GM12878 (cell line): ENCODE measurements at regions not wholly inside any gene's neighbourhood (a gene's known extent, or its start where the extent isn't known, plus 50 kb on each side); places are given as distances from the start of the nearest gene placed in this dataset.

Experiments used
- ATAC-seq: fragments of 200-7000 bp; cut with Tn5 transposase; 3 replicates; pipeline ENCODE4 v1.9.1; 2020; ENCODE audit warnings: mild to moderate bottlenecking, moderate library complexity
- BruUV-seq: library from RNA; stranded (reverse); fragments of 400-500 nt; replicated peaks from 2 replicates; lab custom pipeline; 2021; lab: Mats Ljungman, UMichigan
- CTCF ChIA-PET: fragments of 300-600 bp; sonication (Branson Sonifier 250); formaldehyde crosslinking; extraction: SDS; loops from one replicate; lab custom pipeline; 2021; ENCODE audit warnings: inconsistent platforms; lab: Yijun Ruan, JAX
- POLR2A ChIA-PET: fragments of 350-600 bp; formaldehyde crosslinking; extraction: SDS; loops from one replicate; lab custom pipeline; 2021; ENCODE audit warnings: inconsistent platforms; lab: Charles Lee
- RAD21 ChIA-PET: fragments of 300-600 bp; sonication (Branson Sonifier 250); formaldehyde crosslinking; loops from one replicate; lab custom pipeline; 2023; ENCODE audit warnings: antibody characterized with exemption; ENCODE audit not compliant: unreplicated experiment; lab: Charles Lee
- SMC1A ChIA-PET: fragments of 300-600 bp; sonication (Branson Sonifier 250); formaldehyde crosslinking; loops from one replicate; lab custom pipeline; 2023; ENCODE audit not compliant: unreplicated experiment, uncharacterized antibody; lab: Charles Lee
- DNase-seq: peaks from one replicate; pipeline ENCODE4 v3.0.0-alpha.2; 2011; ENCODE audit warnings: low read depth, low spot score
- FAIRE-seq: peaks from 3 replicates; lab custom pipeline; 2011; peaks lifted over from hg19 to GRCh38; lab: Jason Lieb, UNC
- H2AFZ ChIP-seq: 2 replicates; pipeline ENCODE4 v1.6.0; 2011; ENCODE audit warnings: low read depth, low read length, control low read depth; ENCODE audit not compliant: control insufficient read depth
- H3K27ac ChIP-seq: 2 replicates; pipeline ENCODE4 v1.5.1; 2011; ENCODE audit warnings: control low read depth; ENCODE audit not compliant: control insufficient read depth, insufficient read depth
- H3K27me3 ChIP-seq, 2 experiments: replicated peaks in 1 of 2; 2 replicates each; pipeline versions ENCODE4 v1.6.0 to v1.6.1; 2011; ENCODE audit warnings: low read length in 1 of 2; ENCODE audit not compliant: control insufficient read depth in 2 of 2, insufficient read depth in 2 of 2
- H3K36me3 ChIP-seq, 2 experiments: 2 replicates each; pipeline ENCODE4 v1.5.1; 2011; ENCODE audit warnings: low read length in 1 of 2; ENCODE audit not compliant: control insufficient read depth in 2 of 2, insufficient read depth in 2 of 2
- H3K4me1 ChIP-seq: 2 replicates; pipeline ENCODE4 v1.6.1; 2011; ENCODE audit warnings: mild to moderate bottlenecking, low read length, moderate library complexity, mixed read lengths; ENCODE audit not compliant: control insufficient read depth, insufficient read depth
- H3K4me2 ChIP-seq: 2 replicates; pipeline ENCODE4 v1.6.0; 2011; ENCODE audit warnings: control low read depth; ENCODE audit not compliant: control insufficient read depth, insufficient read depth
- H3K4me3 ChIP-seq: fragments of 200-600 bp; sonication (generic); 2 replicates; pipeline ENCODE4 v1.5.1; 2016
- H3K79me2 ChIP-seq: 2 replicates; pipeline ENCODE4 v1.6.0; 2011; ENCODE audit warnings: low read length; ENCODE audit not compliant: control insufficient read depth, insufficient read depth
- H3K9ac ChIP-seq: 2 replicates; pipeline ENCODE4 v1.8.0; 2011; ENCODE audit warnings: low read length, control low read depth, mixed read lengths; ENCODE audit not compliant: control insufficient read depth, insufficient read depth
- H3K9me3 ChIP-seq: replicated peaks from 3 replicates; pipeline ENCODE4 v1.5.1; 2011; ENCODE audit warnings: mild to moderate bottlenecking, low read length; ENCODE audit not compliant: control insufficient read depth, insufficient read depth
- H4K20me1 ChIP-seq: 2 replicates; pipeline ENCODE4 v1.6.0; 2011; ENCODE audit not compliant: control insufficient read depth, insufficient read depth
- FOXK2 ChIP-seq: fragments of 450-650 bp; IDR thresholded peaks from 2 replicates; pipeline ENCODE4 v1.6.1; 2017; ENCODE audit warnings: mild to moderate bottlenecking, moderate library complexity
- FOXM1 ChIP-seq: IDR thresholded peaks from 2 replicates; pipeline ENCODE4 v1.6.1; 2012; ENCODE audit warnings: low read depth, mild to moderate bottlenecking, inconsistent platforms, low read length, moderate library complexity
- IRF4 ChIP-seq: IDR thresholded peaks from 2 replicates; pipeline ENCODE4 v1.6.1; 2011; ENCODE audit warnings: low read depth, low read length
- LARP7 ChIP-seq: fragments of 450-650 bp; IDR thresholded peaks from 2 replicates; pipeline ENCODE4 v1.6.1; 2017; ENCODE audit warnings: mild to moderate bottlenecking
- MEF2B ChIP-seq: fragments of 450-650 bp; IDR thresholded peaks from 2 replicates; pipeline ENCODE4 v1.6.1; 2018; ENCODE audit warnings: mild to moderate bottlenecking, moderate library complexity; ENCODE audit not compliant: partially characterized antibody, poor library complexity, severe bottlenecking
- MYC ChIP-seq: IDR thresholded peaks from 2 replicates; pipeline ENCODE4 v1.6.1; 2011; ENCODE audit warnings: mild to moderate bottlenecking, low read length, moderate library complexity, inconsistent platforms; ENCODE audit not compliant: insufficient read depth, insufficient replicate concordance, insufficient read length, severe bottlenecking
- NKRF ChIP-seq: fragments of 450-650 bp; conservative IDR thresholded peaks from 2 replicates; pipeline ENCODE4 v1.6.1; 2017; ENCODE audit warnings: mild to moderate bottlenecking, moderate library complexity
- PBX3 ChIP-seq: IDR thresholded peaks from 2 replicates; pipeline ENCODE4 v1.6.1; 2011; ENCODE audit warnings: mild to moderate bottlenecking, low read depth, low read length, moderate library complexity; ENCODE audit not compliant: insufficient replicate concordance
- RAD21 ChIP-seq: IDR thresholded peaks from 2 replicates; pipeline ENCODE4 v1.6.1; 2011; ENCODE audit warnings: mild to moderate bottlenecking, low read depth, low read length, moderate library complexity; ENCODE audit not compliant: insufficient read depth
- TCF7 ChIP-seq: IDR thresholded peaks from 2 replicates; pipeline ENCODE4 v1.6.1; 2014; ENCODE audit warnings: antibody characterized with exemption, borderline replicate concordance
- YY1 ChIP-seq: IDR thresholded peaks from 2 replicates; pipeline ENCODE4 v1.6.1; 2011; ENCODE audit warnings: low read depth, mild to moderate bottlenecking, low read length
- ZNF24 ChIP-seq: fragments of 450-650 bp; IDR thresholded peaks from 2 replicates; pipeline ENCODE4 v1.6.1; 2017; ENCODE audit warnings: antibody characterized with exemption, mild to moderate bottlenecking
- ZNF622 ChIP-seq: fragments of 450-650 bp; IDR thresholded peaks from 2 replicates; pipeline ENCODE4 v1.6.1; 2017; ENCODE audit warnings: mild to moderate bottlenecking, inconsistent platforms
- WGBS: methylation state at CpG from one replicate; pipeline ENCODE4 v1.1.6; 2016; ENCODE audit warnings: low lambda C conversion rate; ENCODE audit not compliant: insufficient replicate concordance, insufficient coverage; ENCODE audit errors: missing lambda C conversion rate; 5-methylcytosine and 5-hydroxymethylcytosine counted together
- in situ Hi-C: fragments of 300-500 bp; cut with MboI; formaldehyde crosslinking; loops from 9 replicates; pipeline ENCODE4 v1.14.3; 2018; ENCODE audit warnings: mixed read lengths
- intact Hi-C: fragments of 100-400 bp; cut with micrococcal nuclease; formaldehyde crosslinking; loops from one replicate; pipeline ENCODE4 v1.14.2; 2022; ENCODE audit not compliant: unreplicated experiment
- TF ChIP-seq, protein P1 (sequence below): IDR thresholded peaks from 2 replicates; pipeline ENCODE4 v1.6.1; 2011; ENCODE audit warnings: low read depth, mild to moderate bottlenecking, low read length, moderate library complexity, borderline replicate concordance; ENCODE audit errors: extremely low read depth
- TF ChIP-seq, protein P2 (sequence below): fragments of 450-650 bp; IDR thresholded peaks from 2 replicates; pipeline ENCODE4 v1.6.1; 2017; ENCODE audit warnings: mild to moderate bottlenecking, moderate library complexity

GRCh38 chr2:138218397-138218796 is 254.1 kb downstream of the HNMT start (continued):
- TF ChIP-seq NKRF (no peak), MEF2B (no peak), PBX3 (no peak), ZNF24 (no peak), TCF7 (no peak), ZNF622 (no peak)

DNA sequence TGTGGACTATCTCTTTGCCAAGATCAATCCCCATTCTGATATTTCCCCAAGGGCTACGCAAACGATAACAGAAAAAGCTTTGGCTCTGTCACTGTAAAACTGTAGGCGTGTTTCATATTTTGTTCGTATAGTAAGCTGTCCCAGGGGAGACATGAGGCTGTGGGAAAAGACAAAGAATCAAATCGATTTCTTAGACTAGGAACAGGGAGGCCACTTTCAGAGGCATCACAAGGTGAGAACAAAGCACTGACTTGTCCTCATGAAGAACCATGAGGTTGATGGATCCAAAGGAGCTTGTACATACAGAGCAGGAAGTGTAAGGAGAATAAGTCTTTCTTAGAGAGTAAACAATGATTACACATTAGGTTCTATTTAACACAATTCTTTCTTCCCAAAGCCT is 255.7 kb downstream of the HNMT start:
- CTCF ChIA-PET = interaction anchor here (1.0 kb wide), 1 partner anchor 10 kb away, joined by 3 read pairs; no protein-coding TSS in a partner anchor
- no peak overlapping the region for H2AFZ ChIP-seq
- H3K4me3 ChIP-seq = no peak overlapping the region
- no TSS peak for BruUV-seq
- H3K9me3 ChIP-seq = no peaks in the 10 kb centered on the region
- no peaks in the 10 kb centered on the region for H3K79me2 ChIP-seq
- WGBS = 56% methylated on average over 5 of the region's 5 CpGs
- in situ Hi-C loops (no loop called here), intact Hi-C loops (no loop called here)
- no peak overlapping the region for H3K9ac ChIP-seq
- no peak for ATAC-seq
- SMC1A ChIA-PET = interaction anchor here (0.8 to 1.7 kb wide), 2 partner anchors 29 to 79 kb away, joined by 3 read pairs; no protein-coding TSS in a partner anchor
- FAIRE-seq = no peak
- H3K4me1 ChIP-seq = no peaks in the 10 kb centered on the region
- no peak overlapping the region for H3K27ac ChIP-seq
- H3K4me2 ChIP-seq = no peak overlapping the region
- DNase-seq = no peak
- no peaks in the 10 kb centered on the region; a peak in 1 of 4 replicates for H3K27me3 ChIP-seq
- RAD21 ChIA-PET = no interaction called here
- no peaks in the 10 kb centered on the region for H3K36me3 ChIP-seq
- POLR2A ChIA-PET = no interaction called here
- H4K20me1 ChIP-seq = no peaks in the 10 kb centered on the region
- TF ChIP-seq FOXM1 (no peak), RAD21 (no peak), IRF4 (no peak), FOXK2 (no peak), LARP7 (no peak), YY1 (no peak), MYC (no peak)
- TF ChIP-seq, protein P1, sequence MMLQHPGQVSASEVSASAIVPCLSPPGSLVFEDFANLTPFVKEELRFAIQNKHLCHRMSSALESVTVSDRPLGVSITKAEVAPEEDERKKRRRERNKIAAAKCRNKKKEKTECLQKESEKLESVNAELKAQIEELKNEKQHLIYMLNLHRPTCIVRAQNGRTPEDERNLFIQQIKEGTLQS = no peak
- TF ChIP-seq, protein P2, sequence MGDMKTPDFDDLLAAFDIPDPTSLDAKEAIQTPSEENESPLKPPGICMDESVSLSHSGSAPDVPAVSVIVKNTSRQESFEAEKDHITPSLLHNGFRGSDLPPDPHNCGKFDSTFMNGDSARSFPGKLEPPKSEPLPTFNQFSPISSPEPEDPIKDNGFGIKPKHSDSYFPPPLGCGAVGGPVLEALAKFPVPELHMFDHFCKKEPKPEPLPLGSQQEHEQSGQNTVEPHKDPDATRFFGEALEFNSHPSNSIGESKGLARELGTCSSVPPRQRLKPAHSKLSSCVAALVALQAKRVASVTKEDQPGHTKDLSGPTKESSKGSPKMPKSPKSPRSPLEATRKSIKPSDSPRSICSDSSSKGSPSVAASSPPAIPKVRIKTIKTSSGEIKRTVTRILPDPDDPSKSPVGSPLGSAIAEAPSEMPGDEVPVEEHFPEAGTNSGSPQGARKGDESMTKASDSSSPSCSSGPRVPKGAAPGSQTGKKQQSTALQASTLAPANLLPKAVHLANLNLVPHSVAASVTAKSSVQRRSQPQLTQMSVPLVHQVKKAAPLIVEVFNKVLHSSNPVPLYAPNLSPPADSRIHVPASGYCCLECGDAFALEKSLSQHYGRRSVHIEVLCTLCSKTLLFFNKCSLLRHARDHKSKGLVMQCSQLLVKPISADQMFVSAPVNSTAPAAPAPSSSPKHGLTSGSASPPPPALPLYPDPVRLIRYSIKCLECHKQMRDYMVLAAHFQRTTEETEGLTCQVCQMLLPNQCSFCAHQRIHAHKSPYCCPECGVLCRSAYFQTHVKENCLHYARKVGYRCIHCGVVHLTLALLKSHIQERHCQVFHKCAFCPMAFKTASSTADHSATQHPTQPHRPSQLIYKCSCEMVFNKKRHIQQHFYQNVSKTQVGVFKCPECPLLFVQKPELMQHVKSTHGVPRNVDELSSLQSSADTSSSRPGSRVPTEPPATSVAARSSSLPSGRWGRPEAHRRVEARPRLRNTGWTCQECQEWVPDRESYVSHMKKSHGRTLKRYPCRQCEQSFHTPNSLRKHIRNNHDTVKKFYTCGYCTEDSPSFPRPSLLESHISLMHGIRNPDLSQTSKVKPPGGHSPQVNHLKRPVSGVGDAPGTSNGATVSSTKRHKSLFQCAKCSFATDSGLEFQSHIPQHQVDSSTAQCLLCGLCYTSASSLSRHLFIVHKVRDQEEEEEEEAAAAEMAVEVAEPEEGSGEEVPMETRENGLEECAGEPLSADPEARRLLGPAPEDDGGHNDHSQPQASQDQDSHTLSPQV = no peak
